HepG2 (cell line): ENCODE measurements at regions not wholly inside any gene's neighbourhood (a gene's known extent, or its start where the extent isn't known, plus 50 kb on each side); places are given as distances from the start of the nearest gene placed in this dataset.

Experiments
- CSRNP1 ChIP-seq: sonication (generic); formaldehyde crosslinking; IDR thresholded peaks from 2 replicates; pipeline ENCODE4 v1.8.1; 2023; ENCODE audit warnings: mild to moderate bottlenecking, missing genetic modification reagents
- HDAC2 ChIP-seq: sonication (generic); formaldehyde crosslinking; IDR thresholded peaks from 2 replicates; pipeline ENCODE4 v1.4.0; 2020; ENCODE audit warnings: missing genetic modification reagents
- HHEX ChIP-seq: IDR thresholded peaks from 2 replicates; pipeline ENCODE4 v1.6.1; 2016; ENCODE audit warnings: control low read depth
- KDM4B ChIP-seq: sonication (generic); formaldehyde crosslinking; IDR thresholded peaks from 2 replicates; pipeline ENCODE4 v1.4.0; 2020; ENCODE audit warnings: missing genetic modification reagents
- MEF2D ChIP-seq: sonication (generic); formaldehyde crosslinking; IDR thresholded peaks from 2 replicates; pipeline ENCODE4 v1.5.1; 2020; ENCODE audit warnings: mild to moderate bottlenecking, missing genetic modification reagents
- THAP11 ChIP-seq: IDR thresholded peaks from 2 replicates; pipeline ENCODE4 v1.6.1; 2016; ENCODE audit warnings: missing biosample characterization, missing genetic modification reagents
- ZNF564 ChIP-seq: sonication (generic); formaldehyde crosslinking; IDR thresholded peaks from 2 replicates; pipeline ENCODE4 v1.8.1; 2023; ENCODE audit warnings: mild to moderate bottlenecking, missing genetic modification reagents

- TF ChIP-seq MEF2D (CRISPR knock-in tag) (no peak), CSRNP1 (no peak), KDM4B (CRISPR knock-in tag) (no peak), HHEX (CRISPR knock-in tag) (no peak), HDAC2 (CRISPR knock-in tag) (no peak), THAP11 (no peak), ZNF564 (CRISPR knock-in tag) (no peak)
Observed at GRCh38 chr10:8455181-8455580, 400.7 kb downstream of the GATA3 start.
